Activated naive CD4-positive, alpha-beta T cell treated with anti-CD3 and anti-CD28 coated beads, Interleukin-2, amount 50 U/mL, for 16 hours (primary cell): ENCODE measurements at regions not wholly inside any gene's neighbourhood (a gene's known extent, or its start where the extent isn't known, plus 50 kb on each side); places are given as distances from the start of the nearest gene placed in this dataset.
"Not testable (repeated sequence)": the region's sequence is repeated elsewhere in the genome, so short reads cannot be mapped to it uniquely, and the experiment has no call there.

Experiments
- DNase-seq: peaks from one replicate; pipeline ENCODE4 v3.0.0-alpha.2; 2020

- no peak for DNase-seq
These were observed 244.2 kb upstream of the RIMS1 start for GRCh38 chr6:71642120-71642519.

- no peak for DNase-seq
These were observed 243.6 kb upstream of the RIMS1 start for GRCh38 chr6:71642793-71643192.

- no peak for DNase-seq
These were observed 241.1 kb upstream of the RIMS1 start for GRCh38 chr6:71645299-71645698.

DNA sequence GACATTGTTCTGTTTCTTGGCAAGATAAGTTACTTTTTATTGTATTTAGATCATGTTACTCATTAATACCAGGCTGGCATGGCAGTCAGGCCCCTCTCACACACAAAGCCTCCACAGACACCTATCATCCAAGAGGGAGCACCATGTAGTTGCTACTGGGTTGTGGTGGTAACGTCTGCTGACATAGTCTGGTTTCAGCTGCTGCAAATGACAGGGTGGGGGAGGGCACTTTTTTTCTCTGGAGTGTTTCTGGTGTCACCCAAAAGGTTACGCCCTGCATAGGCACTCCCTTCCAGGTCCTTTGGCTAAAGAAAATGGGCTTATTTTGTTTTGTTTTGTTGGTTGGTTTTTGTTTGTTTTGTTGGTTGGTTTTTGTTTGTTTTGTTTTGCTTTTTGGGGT, 236.4 kb upstream of the RIMS1 start:
- no peak for DNase-seq

- no peak for DNase-seq
These were observed 234.7 kb upstream of the RIMS1 start for GRCh38 chr6:71651636-71652035.

- no peak for DNase-seq
These were observed 230.2 kb upstream of the RIMS1 start for GRCh38 chr6:71656121-71656520.

- DNase-seq: no peak
These were observed 220.4 kb upstream of the RIMS1 start for GRCh38 chr6:71665931-71666330.

GRCh38 chr6:71672876-71673275, 213.5 kb upstream of the RIMS1 start:
- no peak for DNase-seq

DNA sequence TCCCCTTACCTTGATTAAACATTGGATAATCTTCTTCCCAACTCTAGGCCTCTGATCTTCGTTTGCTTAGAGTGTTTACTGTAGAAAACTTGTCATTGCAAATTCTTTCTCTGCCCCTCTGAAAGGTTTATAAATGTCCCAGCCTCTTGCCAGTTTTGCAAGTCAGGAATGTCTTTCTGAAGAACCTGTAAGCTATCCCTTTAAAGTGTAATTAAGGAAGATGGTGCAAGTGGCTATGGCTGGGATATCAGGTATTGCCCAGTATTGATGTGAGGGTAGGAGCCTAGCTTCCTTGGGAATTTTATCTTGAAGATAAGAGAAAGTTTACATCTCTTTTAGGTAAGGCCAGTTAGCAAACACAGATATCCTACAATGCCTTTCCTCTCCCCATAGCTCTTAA, 211.0 kb upstream of the RIMS1 start:
- DNase-seq: no peak

GRCh38 chr6:71676298-71676697, 210.1 kb upstream of the RIMS1 start:
- no peak for DNase-seq

DNA sequence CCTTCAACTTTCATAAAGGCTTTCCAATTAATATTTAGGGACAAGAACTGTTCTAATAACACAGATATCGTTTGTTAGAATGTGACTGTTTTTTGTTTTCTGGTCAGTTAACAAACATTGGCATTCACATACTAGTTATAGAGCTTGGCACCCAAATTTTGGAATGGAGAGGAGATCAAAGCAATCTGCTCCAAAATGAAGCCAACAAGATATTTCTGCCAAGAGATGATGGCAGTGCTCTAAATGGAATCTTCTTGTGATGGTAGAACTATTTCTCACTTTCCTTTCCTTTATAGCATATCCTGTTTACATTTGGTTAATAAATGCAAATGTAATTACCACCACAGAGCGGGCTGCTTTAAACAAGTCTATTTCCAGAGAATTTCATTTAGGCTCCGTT, 208.3 kb upstream of the RIMS1 start:
- no peak for DNase-seq

- no peak for DNase-seq
These were observed 205.0 kb upstream of the RIMS1 start for GRCh38 chr6:71681234-71681867.

GRCh38 chr6:71686021-71686677, 200.2 kb upstream of the RIMS1 start:
- not testable (repeated sequence) for DNase-seq

- DNase-seq: no peak
These were observed 187.6 kb upstream of the RIMS1 start for GRCh38 chr6:71698702-71699101.

DNA sequence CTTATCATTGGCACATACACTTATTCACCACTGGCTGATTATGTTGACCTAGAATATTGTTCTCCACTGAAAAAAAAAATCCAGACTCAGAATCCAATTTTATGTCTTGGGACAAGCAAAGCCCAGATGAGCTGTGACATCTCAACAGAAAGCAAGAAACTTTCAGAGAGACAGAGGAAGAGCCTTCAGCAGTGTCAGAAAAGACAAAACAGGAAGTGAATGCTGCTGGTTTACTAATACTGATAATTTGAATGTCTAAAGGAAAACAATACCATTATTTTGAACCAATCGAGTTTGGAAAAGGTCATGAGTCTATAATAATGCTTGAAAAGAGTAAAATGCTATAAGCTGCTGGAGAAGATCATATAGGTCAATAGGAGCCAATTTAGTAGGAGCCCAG, 179.8 kb upstream of the RIMS1 start:
- DNase-seq: no peak

GRCh38 chr6:71707059-71707458, 179.3 kb upstream of the RIMS1 start:
- no peak for DNase-seq

DNA sequence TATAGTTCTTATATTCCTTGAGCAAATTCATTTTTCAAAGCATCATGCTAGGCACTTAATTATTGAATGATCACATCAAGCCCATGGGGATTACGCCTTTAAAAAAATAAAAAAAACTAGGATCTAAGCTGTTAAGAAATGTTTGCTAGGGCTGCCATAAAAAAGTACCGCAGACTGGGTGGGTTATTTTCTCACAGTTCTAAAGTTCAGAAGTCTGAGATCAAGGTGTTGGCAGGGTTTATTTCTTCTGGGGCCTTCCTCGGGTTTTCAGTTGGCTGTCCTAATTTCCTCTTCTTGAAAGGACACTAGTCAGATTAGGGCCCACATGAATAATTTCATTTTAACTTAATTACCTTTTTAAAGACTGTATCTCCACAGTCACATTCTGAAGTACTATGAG, 165.6 kb upstream of the RIMS1 start:
- no peak for DNase-seq

DNA sequence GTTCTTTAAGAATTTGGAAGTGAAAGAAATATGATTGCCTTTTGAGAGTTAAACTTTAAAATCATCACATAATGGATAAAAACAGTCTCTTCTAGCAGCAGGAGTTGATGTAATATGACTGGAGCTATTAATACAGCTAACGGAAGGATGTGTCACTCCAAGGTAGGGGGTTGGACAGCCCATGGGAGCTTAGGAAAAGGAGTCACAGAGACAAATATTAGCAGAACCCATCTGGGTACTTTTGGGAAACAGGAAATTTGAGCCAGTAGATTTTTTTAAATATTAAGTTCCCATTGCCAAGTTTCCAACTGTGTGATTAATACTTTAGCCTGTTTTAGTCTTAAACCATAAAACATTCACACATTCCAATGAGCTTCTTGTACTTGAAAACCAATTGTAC, 164.7 kb upstream of the RIMS1 start:
- DNase-seq: no peak

DNA sequence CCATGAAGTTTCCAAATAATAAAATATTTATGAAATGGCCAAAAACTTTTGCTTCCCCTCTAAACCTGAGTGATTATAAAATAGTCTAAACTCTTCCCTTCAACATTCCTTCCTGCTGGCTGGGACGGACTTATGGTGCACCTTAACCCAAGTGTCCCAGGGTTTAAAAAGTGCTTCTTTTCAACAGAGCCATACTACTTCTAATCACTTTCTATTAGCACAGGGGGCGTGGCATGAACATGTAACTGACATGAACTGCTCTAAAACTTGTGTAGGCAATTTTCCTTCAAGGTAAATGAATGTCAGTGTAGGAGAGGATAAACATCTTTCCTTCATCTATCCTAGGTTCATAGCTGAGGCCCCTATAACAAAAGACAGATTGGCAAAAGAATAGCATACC, 163.6 kb upstream of the RIMS1 start:
- no peak for DNase-seq

DNA sequence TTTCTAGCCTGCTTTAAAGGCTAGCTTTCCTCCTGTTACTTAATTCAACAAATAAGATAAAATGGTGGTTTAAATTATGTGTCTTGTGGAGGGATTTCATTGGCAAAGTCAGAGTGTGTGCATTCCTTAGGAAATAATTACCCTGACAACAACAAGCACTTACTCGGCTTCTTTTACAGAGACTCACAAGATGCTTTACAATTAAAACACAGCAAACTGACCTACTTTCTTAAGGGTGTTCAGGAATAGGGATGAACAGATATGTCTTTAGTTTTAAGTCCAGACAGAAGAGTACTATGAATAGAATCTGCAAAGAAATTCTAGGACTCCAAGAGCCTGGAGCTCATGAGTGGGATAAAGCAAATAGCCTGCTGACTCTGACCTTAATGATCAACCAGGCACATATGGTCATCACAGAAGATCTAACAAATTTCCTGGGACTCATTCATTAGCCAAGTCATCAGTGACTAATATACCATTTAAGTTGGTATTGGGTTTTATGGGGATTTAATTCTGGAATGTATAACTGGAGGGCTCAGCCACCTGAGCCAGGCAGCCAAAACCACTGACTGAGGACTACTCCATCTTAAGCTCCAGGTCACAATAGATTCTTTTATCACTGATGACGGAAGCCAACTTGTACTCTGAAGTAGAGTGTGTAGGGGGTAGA, 161.8 kb upstream of the RIMS1 start:
- DNase-seq: no peak

GRCh38 chr6:71725126-71725470, 161.3 kb upstream of the RIMS1 start:
- no peak for DNase-seq

GRCh38 chr6:71726121-71726520, 160.2 kb upstream of the RIMS1 start:
- no peak for DNase-seq

GRCh38 chr6:71727632-71728294, 158.6 kb upstream of the RIMS1 start:
- no peak for DNase-seq

DNA sequence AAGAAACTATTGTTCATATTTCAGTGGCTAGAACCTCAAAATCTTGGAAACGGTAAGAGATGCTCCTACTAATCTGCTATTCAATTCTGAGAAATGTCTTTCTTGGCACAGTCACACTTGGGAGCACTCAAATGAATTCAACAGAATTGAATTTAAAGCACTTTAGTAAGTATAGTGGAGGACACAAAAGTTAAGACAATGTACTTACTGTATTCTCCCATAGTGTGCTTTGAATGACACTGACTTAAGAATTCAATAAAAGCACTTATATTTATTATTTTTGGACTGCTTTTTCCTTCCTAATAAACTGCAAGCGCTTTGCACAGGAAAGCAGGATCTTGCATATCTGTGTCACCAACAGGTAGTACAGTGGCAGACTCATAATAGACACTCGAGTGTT, 156.1 kb upstream of the RIMS1 start:
- DNase-seq: no peak
